Stimulated activated naive CD8-positive, alpha-beta T cell treated with anti-CD3 and anti-CD28 coated beads, Interleukin-15, Interleukin-2, amounts not matched to agents 100 ng/mL and 50 ng/mL, for 24 hours (primary cell): ENCODE measurements at regions not wholly inside any gene's neighbourhood (a gene's known extent, or its start where the extent isn't known, plus 50 kb on each side); places are given as distances from the start of the nearest gene placed in this dataset.
"Not testable (repeated sequence)": the region's sequence is repeated elsewhere in the genome, so short reads cannot be mapped to it uniquely, and the experiment has no call there.

Experiments used
- H3K27ac Mint-ChIP-seq: one replicate; pipeline ENCODE4 v1.8.0; 2021; ENCODE audit warnings: mild to moderate bottlenecking, mixed read lengths
- H3K27me3 Mint-ChIP-seq: one replicate; pipeline ENCODE4 v1.8.0; 2021; ENCODE audit warnings: mixed read lengths
- H3K36me3 Mint-ChIP-seq: one replicate; pipeline ENCODE4 v1.8.0; 2021; ENCODE audit warnings: low read depth, mixed read lengths
- H3K4me1 Mint-ChIP-seq: one replicate; pipeline ENCODE4 v1.8.0; 2021; ENCODE audit warnings: low read depth, mixed read lengths
- H3K4me3 Mint-ChIP-seq: one replicate; pipeline ENCODE4 v1.8.0; 2021; ENCODE audit warnings: mild to moderate bottlenecking, mixed read lengths
- H3K9me3 Mint-ChIP-seq: one replicate; pipeline ENCODE4 v1.8.0; 2021; ENCODE audit warnings: mixed read lengths

DNA sequence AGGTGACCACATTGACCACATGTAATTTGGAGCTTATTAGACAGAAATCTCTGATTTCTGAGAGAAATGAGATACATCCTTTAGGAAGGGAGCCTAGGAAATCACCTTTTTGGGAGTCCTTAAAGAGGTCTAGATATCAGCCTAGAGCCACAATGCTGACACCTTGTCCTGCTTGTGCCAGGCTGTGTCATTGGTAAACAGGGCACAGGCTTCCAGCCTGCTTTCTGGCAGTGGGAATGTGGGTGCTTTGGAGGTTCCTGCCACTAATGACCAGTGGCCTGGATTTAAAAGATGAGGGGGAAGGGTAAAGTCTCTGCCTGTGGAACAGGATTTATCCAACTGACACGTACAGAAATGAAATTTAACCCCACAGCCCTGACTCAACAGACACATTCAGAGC, 169.8 kb upstream of the KBTBD8 start:
- no peaks in the 10 kb centered on the region for H3K4me1 Mint-ChIP-seq
- H3K9me3 Mint-ChIP-seq = no peaks in the 10 kb centered on the region
- H3K27ac Mint-ChIP-seq = no peak overlapping the region
- no peaks in the 10 kb centered on the region for H3K36me3 Mint-ChIP-seq
- H3K4me3 Mint-ChIP-seq = no peak overlapping the region
- H3K27me3 Mint-ChIP-seq = peaks cover 8% of the 10 kb centered on the region

DNA sequence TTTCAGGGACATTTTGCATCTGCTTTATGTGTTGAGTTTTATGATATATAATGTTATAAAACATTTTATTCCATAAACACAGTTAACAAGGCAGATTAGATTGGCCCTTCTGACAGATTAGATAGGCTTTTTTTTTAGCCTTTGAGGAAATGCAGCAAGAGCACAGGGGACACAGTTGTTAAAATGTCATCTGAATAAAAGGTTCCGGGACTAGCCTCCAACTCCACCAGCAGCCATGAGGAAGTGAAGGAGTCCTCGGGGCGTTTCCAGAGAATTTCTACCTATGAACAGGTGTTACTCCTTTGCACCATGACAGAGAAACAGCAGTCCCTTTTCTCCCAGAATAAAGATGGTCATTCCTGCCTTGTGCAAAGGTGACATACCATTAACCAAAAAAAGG, 167.8 kb upstream of the KBTBD8 start:
- H3K27ac Mint-ChIP-seq = no peak overlapping the region
- H3K4me1 Mint-ChIP-seq = no peaks in the 10 kb centered on the region
- no peak overlapping the region for H3K4me3 Mint-ChIP-seq
- no peaks in the 10 kb centered on the region for H3K36me3 Mint-ChIP-seq
- peaks cover 9% of the 10 kb centered on the region for H3K27me3 Mint-ChIP-seq
- H3K9me3 Mint-ChIP-seq = no peaks in the 10 kb centered on the region

DNA sequence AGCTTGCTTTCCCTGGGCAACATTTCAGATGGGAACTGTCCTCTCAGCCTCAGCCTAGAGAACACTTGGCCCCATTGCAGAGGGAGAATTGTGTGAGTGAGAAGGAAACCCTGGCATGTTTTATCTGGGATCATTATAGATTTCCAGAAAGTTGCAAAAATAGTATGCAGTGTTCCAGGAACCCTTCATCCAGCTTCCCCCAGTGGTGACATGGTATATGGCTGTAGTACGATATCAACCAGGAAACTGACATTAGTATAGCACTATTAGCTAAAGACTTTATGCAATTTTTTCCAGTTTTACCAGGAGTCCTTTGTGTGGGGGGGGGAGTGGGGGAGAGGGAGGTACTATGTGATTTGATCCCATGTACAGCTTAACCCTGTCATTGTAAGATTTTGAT, 166.2 kb upstream of the KBTBD8 start:
- H3K4me3 Mint-ChIP-seq = no peak overlapping the region
- H3K4me1 Mint-ChIP-seq = no peaks in the 10 kb centered on the region
- peaks cover 16% of the 10 kb centered on the region for H3K27me3 Mint-ChIP-seq
- no peaks in the 10 kb centered on the region for H3K36me3 Mint-ChIP-seq
- H3K27ac Mint-ChIP-seq = no peak overlapping the region
- no peaks in the 10 kb centered on the region for H3K9me3 Mint-ChIP-seq

DNA sequence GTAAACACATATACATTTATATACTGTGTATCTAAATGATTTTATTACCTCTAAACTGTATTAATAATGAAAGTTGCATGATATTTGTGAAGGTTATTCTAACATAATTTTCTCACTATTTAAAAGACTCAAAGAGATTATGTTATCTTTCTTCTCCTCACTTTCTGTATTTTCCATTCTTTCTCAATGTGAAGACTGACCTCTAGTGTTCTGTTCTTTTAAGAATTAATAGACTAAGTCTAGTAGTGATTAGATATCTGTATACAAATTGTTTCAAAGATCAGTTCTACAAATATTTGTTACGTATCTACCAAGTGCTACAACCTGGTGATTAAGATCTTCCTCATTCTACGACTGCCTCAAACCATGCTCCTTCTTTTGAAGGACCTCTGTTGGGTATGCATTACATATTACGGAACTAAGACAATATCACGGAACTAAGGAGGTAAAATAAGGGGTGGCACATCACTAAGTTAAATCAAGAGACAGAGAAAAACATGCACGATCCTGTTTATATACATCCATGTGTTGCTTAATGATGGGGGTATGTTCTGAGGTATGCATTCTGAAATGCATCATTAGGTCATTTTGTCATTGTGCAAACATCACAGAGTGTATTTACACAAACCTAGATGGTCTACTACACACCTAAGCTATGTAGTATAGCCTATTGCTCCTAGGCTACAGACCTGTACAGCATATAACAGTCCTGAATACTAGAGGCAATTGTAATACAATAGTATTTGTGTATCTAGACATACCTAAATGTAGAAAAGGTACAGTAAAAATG, 161.5 kb upstream of the KBTBD8 start:
- no peaks in the 10 kb centered on the region for H3K9me3 Mint-ChIP-seq
- no peaks in the 10 kb centered on the region for H3K36me3 Mint-ChIP-seq
- H3K27ac Mint-ChIP-seq = no peak overlapping the region
- no peak overlapping the region for H3K4me3 Mint-ChIP-seq
- no peaks in the 10 kb centered on the region for H3K4me1 Mint-ChIP-seq
- H3K27me3 Mint-ChIP-seq = peaks cover 8% of the 10 kb centered on the region

DNA sequence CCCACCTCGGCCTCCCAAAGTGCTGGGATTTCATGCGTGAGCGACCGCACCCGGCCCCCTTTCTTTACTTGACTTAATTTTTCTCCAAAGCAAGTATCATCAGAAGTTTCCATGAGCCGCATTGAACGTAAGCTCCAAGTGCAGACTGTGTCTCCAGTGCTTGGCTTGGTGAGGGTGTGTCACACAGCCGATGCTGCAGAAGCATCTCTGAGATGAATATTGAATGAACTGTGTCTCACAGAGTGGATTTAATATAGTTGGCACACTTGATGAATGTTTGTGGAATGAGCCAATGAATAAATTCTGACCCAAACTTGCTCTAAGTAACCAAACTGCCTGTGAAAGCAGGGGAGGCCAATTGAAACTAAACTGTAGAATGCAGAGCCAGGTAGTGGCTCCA, 159.4 kb upstream of the KBTBD8 start:
- Mint-ChIP-seq H3K36me3 (no peaks in the 10 kb centered on the region), H3K9me3 (no peaks in the 10 kb centered on the region), H3K27me3 (peaks cover 8% of the 10 kb centered on the region), H3K27ac (no peak overlapping the region), H3K4me1 (no peaks in the 10 kb centered on the region), H3K4me3 (no peak overlapping the region)

DNA sequence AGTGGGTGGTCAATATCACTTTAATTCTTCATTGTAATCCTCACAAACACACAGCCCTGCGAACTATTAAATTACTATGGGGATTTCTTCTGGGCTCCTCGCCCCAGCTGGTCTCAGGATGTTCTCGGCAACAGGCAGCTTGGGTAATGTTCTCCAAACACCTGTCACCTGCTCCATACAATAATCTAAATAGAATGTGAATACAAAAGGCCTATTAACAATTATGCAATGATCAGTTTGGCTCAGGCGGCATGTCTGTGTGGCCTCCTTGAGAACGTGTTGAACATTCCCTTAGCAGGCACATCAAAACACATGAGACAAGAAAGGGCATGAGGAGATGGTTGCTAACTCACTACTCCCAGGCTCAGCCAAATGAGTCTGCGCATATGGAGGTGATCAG, 158.6 kb upstream of the KBTBD8 start:
- Mint-ChIP-seq H3K27ac (no peak overlapping the region), H3K9me3 (no peaks in the 10 kb centered on the region), H3K27me3 (peaks cover 8% of the 10 kb centered on the region), H3K4me3 (no peak overlapping the region), H3K36me3 (no peaks in the 10 kb centered on the region), H3K4me1 (no peaks in the 10 kb centered on the region)

DNA sequence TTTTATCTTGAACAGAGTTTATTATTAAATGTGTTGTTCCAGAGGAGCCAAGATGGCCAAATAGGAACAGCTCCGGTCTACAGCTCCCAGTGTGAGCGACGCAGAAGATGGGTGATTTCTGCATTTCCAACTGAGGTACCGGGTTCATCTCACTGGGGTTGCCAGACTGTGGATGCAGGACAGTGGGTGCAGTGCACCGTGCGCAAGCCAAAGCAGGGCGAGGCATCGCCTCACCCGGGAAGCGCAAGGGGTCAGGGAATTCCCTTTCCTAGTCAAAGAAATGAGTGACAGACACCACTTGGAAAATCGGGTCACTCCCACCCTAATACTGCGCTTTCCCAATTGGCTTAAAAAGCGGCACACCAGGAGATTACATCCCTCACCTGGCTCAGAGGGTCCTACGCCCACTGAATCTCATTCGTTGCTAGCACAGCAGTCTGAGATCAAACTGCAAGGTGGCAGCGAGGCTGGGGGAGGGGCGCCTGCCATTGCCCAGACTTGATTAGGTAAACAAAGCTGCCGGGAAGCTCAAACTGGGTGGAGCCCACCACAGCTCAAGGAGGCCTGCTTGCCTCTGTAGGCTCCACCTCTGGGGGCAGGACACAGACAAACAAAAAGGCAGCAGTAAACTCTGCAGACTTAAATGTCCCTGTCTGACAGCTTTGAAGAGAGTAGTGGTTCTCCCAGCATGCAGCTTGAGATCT, 155.2 kb upstream of the KBTBD8 start:
- not testable (repeated sequence) for H3K27me3 Mint-ChIP-seq, H3K9me3 Mint-ChIP-seq, H3K4me1 Mint-ChIP-seq, H3K4me3 Mint-ChIP-seq, H3K27ac Mint-ChIP-seq, H3K36me3 Mint-ChIP-seq

DNA sequence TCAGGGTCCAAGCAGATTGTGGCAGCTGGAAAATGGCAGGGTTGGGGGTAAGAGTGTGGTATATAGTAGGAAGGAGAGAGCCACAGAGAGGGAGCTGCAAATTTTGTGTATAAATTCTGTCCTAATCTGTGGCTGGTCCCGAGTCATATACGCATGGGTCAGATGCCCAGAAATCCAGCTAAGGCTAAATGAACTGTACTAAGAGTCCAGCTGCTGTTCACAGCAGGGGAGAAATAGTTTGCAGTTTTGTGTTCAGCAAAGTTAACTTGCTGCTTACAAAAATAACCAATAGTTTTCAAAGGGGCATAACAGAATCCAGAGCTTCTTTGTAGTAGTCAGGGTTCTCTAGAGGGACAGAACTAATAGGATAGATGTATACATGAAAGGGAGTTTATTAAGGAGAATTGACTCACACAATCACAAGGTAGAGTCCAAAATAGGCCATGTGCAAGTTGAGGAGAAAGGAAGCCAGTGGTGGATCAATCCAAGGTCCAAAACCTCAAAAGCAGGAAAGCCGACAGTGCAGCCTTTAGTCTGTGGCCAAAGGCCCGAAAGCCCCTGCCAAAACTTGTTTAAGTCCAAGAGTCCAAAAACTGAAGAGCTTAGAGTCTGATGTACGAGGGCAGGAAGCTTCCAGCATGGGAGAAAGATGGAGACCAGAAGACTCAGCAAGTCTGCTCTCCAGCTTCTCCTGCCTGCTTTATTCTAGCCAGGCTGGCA, 146.1 kb upstream of the KBTBD8 start:
- H3K9me3 Mint-ChIP-seq = no peaks in the 10 kb centered on the region
- H3K4me3 Mint-ChIP-seq = no peak overlapping the region
- peaks cover 13% of the 10 kb centered on the region for H3K27me3 Mint-ChIP-seq
- no peaks in the 10 kb centered on the region for H3K4me1 Mint-ChIP-seq
- no peak overlapping the region for H3K27ac Mint-ChIP-seq
- H3K36me3 Mint-ChIP-seq = no peaks in the 10 kb centered on the region

DNA sequence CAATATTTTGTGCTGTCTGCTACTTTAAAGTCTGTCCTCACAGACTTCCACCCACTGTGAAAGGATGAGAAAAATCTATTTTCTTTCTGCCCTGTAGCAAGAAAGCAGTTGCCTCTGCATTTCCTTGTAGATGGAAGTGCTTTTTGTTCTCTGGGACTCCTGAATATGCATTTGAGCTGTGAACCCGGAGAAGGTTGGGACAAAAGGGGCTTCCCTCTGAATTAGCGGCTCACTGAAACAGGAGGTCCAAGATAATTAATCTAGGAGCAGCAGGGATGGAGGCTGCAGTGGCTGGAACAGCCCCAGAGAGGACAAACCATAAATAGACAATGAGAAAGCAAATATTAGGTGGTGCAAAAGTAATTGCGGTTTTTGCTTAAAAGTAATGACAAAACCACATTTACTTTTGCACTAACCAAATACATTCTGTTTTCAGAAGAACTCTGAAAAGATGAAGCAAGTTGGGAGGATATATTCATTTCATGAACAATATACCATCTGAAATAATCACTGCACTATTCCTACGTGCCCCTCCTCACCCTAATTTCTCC, 143.4 kb upstream of the KBTBD8 start:
- H3K9me3 Mint-ChIP-seq = no peaks in the 10 kb centered on the region
- no peaks in the 10 kb centered on the region for H3K4me1 Mint-ChIP-seq
- peaks cover 13% of the 10 kb centered on the region for H3K27me3 Mint-ChIP-seq
- H3K36me3 Mint-ChIP-seq = no peaks in the 10 kb centered on the region
- H3K27ac Mint-ChIP-seq = no peak overlapping the region
- H3K4me3 Mint-ChIP-seq = no peak overlapping the region

DNA sequence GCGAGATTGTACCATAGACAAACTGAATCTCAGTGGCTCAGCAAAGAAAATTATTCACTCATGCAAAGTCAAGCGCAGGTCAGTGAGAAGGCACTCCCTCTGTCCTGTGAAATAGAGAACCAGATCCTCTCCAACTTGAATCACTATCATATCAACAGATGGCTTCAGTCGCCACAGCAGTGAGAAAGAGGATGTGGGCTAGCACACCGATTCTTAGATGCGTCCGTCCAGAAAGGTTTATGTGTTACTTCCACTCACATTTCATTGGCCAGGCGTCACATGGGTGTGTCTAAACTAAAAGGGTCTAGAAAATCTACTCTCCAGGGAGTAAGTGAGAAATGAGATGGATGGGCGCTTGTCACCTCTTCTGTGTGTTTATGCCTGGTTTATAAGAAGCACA, 141.6 kb upstream of the KBTBD8 start:
- Mint-ChIP-seq H3K4me1 (no peaks in the 10 kb centered on the region), H3K27ac (no peak overlapping the region)

DNA sequence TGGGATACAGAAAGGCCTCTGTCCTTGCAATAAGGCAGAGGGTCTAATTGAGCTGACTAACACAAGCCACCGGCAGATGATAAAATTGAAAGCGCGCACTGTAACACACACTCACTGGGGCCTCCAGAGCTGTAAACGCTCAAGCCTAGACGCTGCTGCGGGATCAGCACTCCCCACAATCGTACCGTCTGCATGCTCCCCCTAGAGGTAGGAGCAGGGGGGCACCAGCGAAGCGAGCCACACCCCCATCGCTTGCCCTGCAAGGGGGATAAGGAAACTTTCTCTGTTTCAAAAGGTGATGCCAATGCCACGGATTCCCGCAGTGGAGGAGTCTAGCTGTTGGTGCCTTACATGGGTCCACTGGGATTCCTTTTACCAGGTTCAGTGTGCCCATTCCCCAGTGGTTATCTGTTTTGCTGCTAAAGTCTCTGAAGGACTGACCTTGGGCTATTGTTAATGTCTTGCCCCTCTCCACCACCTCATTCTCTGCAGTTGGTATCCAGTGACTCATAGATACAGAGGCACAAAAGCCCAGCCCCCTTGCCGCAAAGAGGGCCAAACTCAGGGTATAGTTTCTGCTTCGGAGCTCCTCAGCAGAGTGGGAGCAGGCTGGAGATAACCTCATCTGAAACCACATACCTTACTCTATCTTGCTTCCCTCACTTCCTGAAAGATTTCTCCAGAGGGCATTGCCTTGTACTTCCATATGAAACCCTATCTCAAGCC, 139.3 kb upstream of the KBTBD8 start:
- Mint-ChIP-seq H3K27me3 (peaks cover 12% of the 10 kb centered on the region), H3K36me3 (no peaks in the 10 kb centered on the region), H3K27ac (no peak overlapping the region), H3K9me3 (no peaks in the 10 kb centered on the region), H3K4me1 (no peaks in the 10 kb centered on the region), H3K4me3 (no peak overlapping the region)

More for the DNA sequence above, 141.6 kb upstream of the KBTBD8 start:
- Mint-ChIP-seq H3K4me3 (no peak overlapping the region), H3K36me3 (no peaks in the 10 kb centered on the region), H3K9me3 (no peaks in the 10 kb centered on the region), H3K27me3 (peaks cover 13% of the 10 kb centered on the region)

DNA sequence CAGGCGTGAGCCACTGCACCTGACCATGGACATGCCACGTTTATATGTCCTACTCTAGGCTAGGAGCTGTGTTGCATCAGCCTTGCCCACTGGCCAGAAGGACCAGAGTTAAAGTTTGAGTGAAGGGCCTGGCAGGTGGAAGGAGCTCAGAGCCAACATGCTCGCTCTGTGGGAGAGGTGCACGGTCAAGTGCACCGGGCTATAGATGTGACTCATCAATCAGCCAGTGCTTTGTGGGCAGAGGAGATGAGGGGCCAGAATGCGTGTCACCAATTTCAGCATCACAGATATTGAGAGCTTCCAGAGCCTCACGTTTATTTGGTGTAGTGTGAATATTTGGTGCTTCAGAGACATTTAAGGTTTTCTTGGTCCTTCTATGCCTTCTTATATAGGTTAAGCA, 137.3 kb upstream of the KBTBD8 start:
- no peaks in the 10 kb centered on the region for H3K36me3 Mint-ChIP-seq
- H3K4me3 Mint-ChIP-seq = no peak overlapping the region
- no peaks in the 10 kb centered on the region for H3K9me3 Mint-ChIP-seq
- H3K27ac Mint-ChIP-seq = no peak overlapping the region
- H3K27me3 Mint-ChIP-seq = no peaks in the 10 kb centered on the region
- no peaks in the 10 kb centered on the region for H3K4me1 Mint-ChIP-seq

DNA sequence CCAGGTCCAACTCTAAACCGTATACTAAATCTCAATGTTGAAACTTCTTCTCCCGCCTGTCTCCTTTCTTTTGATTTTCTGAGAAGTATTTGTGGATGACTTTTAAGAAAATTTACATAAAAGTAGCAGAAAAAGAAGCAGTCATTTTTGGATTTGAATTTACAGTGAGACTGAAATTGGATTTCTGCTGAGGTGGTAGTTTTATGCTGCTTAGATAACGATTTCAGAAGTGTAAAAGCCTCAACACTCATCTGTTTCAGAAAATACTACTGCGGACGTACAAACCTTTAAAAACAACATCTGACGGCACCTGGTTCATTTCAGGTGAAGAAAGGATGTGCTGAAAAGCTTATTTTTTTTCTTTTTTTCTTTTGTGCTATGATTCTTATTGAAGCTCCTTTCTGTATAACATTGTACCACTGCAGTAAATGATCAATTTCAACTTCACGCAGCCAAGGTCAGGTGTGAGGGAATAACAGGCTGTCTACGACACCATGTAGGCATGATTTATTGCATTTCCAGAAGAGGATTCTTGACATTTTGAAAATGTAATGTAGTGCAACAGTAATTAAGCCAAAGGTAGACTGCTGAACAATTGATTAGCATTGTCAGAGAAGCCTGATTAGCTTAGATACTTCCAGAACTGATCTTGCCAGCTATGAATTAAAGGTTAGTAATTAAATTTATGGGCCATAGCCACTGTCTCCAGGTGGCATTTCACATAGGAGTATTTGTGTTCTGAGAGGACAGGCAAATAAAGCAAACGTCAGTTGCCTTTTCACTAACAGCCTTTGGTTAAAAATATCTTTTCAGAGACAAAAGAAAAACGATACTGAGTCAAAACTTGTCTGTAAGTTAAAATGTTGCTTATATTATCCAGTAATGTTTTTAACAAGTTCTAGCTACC, 134.6 kb upstream of the KBTBD8 start:
- no peaks in the 10 kb centered on the region for H3K36me3 Mint-ChIP-seq
- no peaks in the 10 kb centered on the region for H3K27me3 Mint-ChIP-seq
- no peaks in the 10 kb centered on the region for H3K9me3 Mint-ChIP-seq
- H3K4me1 Mint-ChIP-seq = no peaks in the 10 kb centered on the region
- H3K4me3 Mint-ChIP-seq = no peak overlapping the region
- no peak overlapping the region for H3K27ac Mint-ChIP-seq

DNA sequence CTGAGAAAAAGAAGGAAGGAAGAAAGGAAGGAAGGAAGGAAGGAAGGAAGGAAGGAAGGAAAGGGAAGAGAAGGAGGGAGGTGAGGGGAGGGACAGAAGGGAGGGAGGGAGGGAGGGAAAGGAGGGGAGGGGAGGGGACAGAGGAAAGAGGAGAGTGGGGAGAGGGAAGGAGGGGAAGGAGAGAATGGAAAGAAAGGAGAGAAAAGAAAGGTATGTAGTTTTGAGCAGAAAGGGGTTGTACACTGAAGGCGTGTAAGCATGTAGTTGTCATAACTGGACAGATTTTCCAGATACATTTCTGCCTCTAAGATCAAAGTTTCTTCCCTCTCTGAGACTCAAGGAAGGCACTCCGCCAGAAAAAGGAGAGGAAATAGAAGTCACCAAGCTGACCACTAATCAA, 113.4 kb upstream of the KBTBD8 start:
- H3K27me3 Mint-ChIP-seq = peaks cover 7% of the 10 kb centered on the region
- no peak overlapping the region for H3K27ac Mint-ChIP-seq
- H3K4me1 Mint-ChIP-seq = no peaks in the 10 kb centered on the region
- peaks cover 6% of the 10 kb centered on the region for H3K9me3 Mint-ChIP-seq
- no peaks in the 10 kb centered on the region for H3K36me3 Mint-ChIP-seq
- no peak overlapping the region for H3K4me3 Mint-ChIP-seq
